HCT116 (cell line): ENCODE measurements at regions not wholly inside any gene's neighbourhood (a gene's known extent, or its start where the extent isn't known, plus 50 kb on each side); places are given as distances from the start of the nearest gene placed in this dataset.

Source experiments
- ATAC-seq: fragments of 200-7000 bp; cut with Tn5 transposase; 2 replicates; pipeline ENCODE4 v1.9.1; 2020; ENCODE audit warnings: mild to moderate bottlenecking, moderate library complexity
- BruUV-seq: library from RNA; stranded (reverse); fragments of 400-500 nt; replicated peaks from 2 replicates; lab custom pipeline; 2021; lab: Mats Ljungman, UMichigan
- CTCF ChIA-PET: fragments of 300-600 bp; sonication (Branson Sonifier 250); formaldehyde crosslinking; loops from one replicate; lab custom pipeline; 2021; ENCODE audit warnings: antibody characterized with exemption; lab: Charles Lee
- POLR2A ChIA-PET: fragments of 300-600, 350-600 bp; sonication (Branson Sonifier 250); formaldehyde crosslinking; loops from one replicate; lab custom pipeline; 2021; ENCODE audit warnings: antibody characterized with exemption; lab: Charles Lee
- RAD21 ChIA-PET, 2 experiments: fragments of 300-600 bp; sonication (Branson Sonifier 250); formaldehyde crosslinking; loops; one replicate each; lab custom pipeline; 2023; ENCODE audit warnings: low total read pairs in 2 of 2; ENCODE audit not compliant: uncharacterized antibody in 2 of 2, unreplicated experiment in 2 of 2, low non-redundant PET in 1 of 2; lab: Charles Lee
- DNase-seq: peaks from one replicate; pipeline ENCODE4 v3.0.0-alpha.2; 2010; ENCODE audit warnings: low read depth, low spot score
- H2AFZ ChIP-seq: fragments of 200-600 bp; shearing (Covaris generic), sonication (generic); 2 replicates; pipeline ENCODE4 v1.6.1; 2017; ENCODE audit warnings: low read depth, mixed run types, mixed read lengths, antibody characterized with exemption, low read length; ENCODE audit not compliant: poor library complexity, severe bottlenecking
- H3K27ac ChIP-seq: 2 replicates; pipeline ENCODE4 v1.5.1; 2012; ENCODE audit warnings: low read depth, low read length
- H3K27me3 ChIP-seq: fragments of 200-600 bp; sonication (generic); 2 replicates; pipeline ENCODE4 v1.6.1; 2016; ENCODE audit warnings: mixed run types, low read length, mixed read lengths; ENCODE audit not compliant: insufficient read depth
- H3K36me3 ChIP-seq, 2 experiments: fragments of 200-500 bp in 1 of 2; fragments of 200-600 bp in 1 of 2; sonication (Bioruptor generic) in 1 of 2; sonication (generic) in 1 of 2; 2 replicates each; pipeline versions ENCODE4 v1.5.1 to v1.6.1; 2014 to 2016; ENCODE audit warnings: low read length in 2 of 2, inconsistent platforms in 1 of 2, mixed read lengths in 1 of 2, mixed run types in 1 of 2; ENCODE audit not compliant: insufficient read depth in 2 of 2, control insufficient read depth in 1 of 2
- H3K4me1 ChIP-seq, 2 experiments: fragments of 200-600 bp in 1 of 2; sonication (generic) in 1 of 2; 2 replicates each; pipeline versions ENCODE4 v1.5.1 to v1.6.1; 2012 to 2017; ENCODE audit warnings: low read length in 2 of 2, inconsistent platforms in 1 of 2, mild to moderate bottlenecking in 1 of 2, mixed read lengths in 1 of 2, mixed run types in 1 of 2, moderate library complexity in 1 of 2; ENCODE audit not compliant: insufficient read depth in 2 of 2, control insufficient read depth in 1 of 2
- H3K4me2 ChIP-seq: fragments of 200-600 bp; sonication (generic); 2 replicates; pipeline ENCODE4 v1.6.1; 2017; ENCODE audit warnings: mixed run types, low read length, mixed read lengths
- H3K4me3 ChIP-seq, 2 experiments: fragments of 200-600 bp in 1 of 2; sonication (generic) in 1 of 2; replicated peaks in 1 of 2; 2 replicates each; pipeline ENCODE4 v1.5.1; 2011 to 2016; ENCODE audit warnings: low read length in 2 of 2, control low read depth in 1 of 2, low read depth in 1 of 2, mild to moderate bottlenecking in 1 of 2, mixed read lengths in 1 of 2, mixed run types in 1 of 2
- H3K79me2 ChIP-seq: fragments of 200-600 bp; sonication (generic); 2 replicates; pipeline ENCODE4 v1.6.1; 2017; ENCODE audit warnings: mild to moderate bottlenecking, mixed run types, low read length, moderate library complexity, mixed read lengths; ENCODE audit not compliant: insufficient read depth
- H3K9ac ChIP-seq: fragments of 200-600 bp; sonication (generic); 2 replicates; pipeline ENCODE4 v1.6.1; 2016; ENCODE audit warnings: low read length, mixed read lengths
- H3K9me2 ChIP-seq: fragments of 200-600 bp; sonication (generic), shearing (Covaris generic); 2 replicates; pipeline ENCODE4 v1.6.1; 2017; ENCODE audit warnings: mixed run types, mild to moderate bottlenecking, moderate library complexity; ENCODE audit not compliant: insufficient read depth
- H3K9me3 ChIP-seq, 2 experiments: fragments of 200-500 bp in 1 of 2; fragments of 200-600 bp in 1 of 2; sonication (Bioruptor generic) in 1 of 2; sonication (generic) in 1 of 2; 2 replicates each; pipeline ENCODE4 v1.6.1; 2014 to 2017; ENCODE audit warnings: low read length in 2 of 2, mixed read lengths in 2 of 2, inconsistent platforms in 1 of 2, low read depth in 1 of 2, mild to moderate bottlenecking in 1 of 2, mixed run types in 1 of 2, moderate library complexity in 1 of 2; ENCODE audit not compliant: control insufficient read depth in 1 of 2, insufficient read depth in 1 of 2
- H4K20me1 ChIP-seq: fragments of 200-600 bp; sonication (generic), shearing (Covaris generic); 2 replicates; pipeline ENCODE4 v1.6.1; 2017; ENCODE audit warnings: mixed run types, mild to moderate bottlenecking, moderate library complexity; ENCODE audit not compliant: insufficient read depth
- ATF3 ChIP-seq: IDR thresholded peaks from 2 replicates; pipeline ENCODE4 v1.6.1; 2012
- CBX3 ChIP-seq: IDR thresholded peaks from 2 replicates; pipeline ENCODE4 v1.6.1; 2012; ENCODE audit warnings: low read depth
- CEBPB ChIP-seq: IDR thresholded peaks from 2 replicates; pipeline ENCODE4 v1.6.1; 2012; ENCODE audit warnings: low read depth
- CTCF ChIP-seq, 3 experiments: fragments of 200-600 bp in 1 of 3; sonication (generic) in 1 of 3; IDR thresholded peaks in 2 of 3; conservative IDR thresholded peaks in 1 of 3; 2 replicates each; pipeline ENCODE4 v1.5.1; 2012 to 2017; ENCODE audit warnings: low read depth in 2 of 3, low read length in 2 of 3, antibody characterized with exemption in 1 of 3, borderline replicate concordance in 1 of 3, control low read depth in 1 of 3, mild to moderate bottlenecking in 1 of 3, mixed read lengths in 1 of 3, mixed run types in 1 of 3, moderate library complexity in 1 of 3; ENCODE audit not compliant: insufficient read depth in 1 of 3
- EGR1 ChIP-seq: IDR thresholded peaks from 2 replicates; pipeline ENCODE4 v1.6.1; 2012; ENCODE audit warnings: low read depth
- ELF1 ChIP-seq: IDR thresholded peaks from 2 replicates; pipeline ENCODE4 v1.6.1; 2012; ENCODE audit warnings: low read depth, borderline replicate concordance
- EZH2 ChIP-seq: fragments of 200-600 bp; sonication (generic); IDR thresholded peaks from 2 replicates; pipeline ENCODE4 v1.6.1; 2017; ENCODE audit warnings: antibody characterized with exemption, mixed run types
- EZH2phosphoT487 ChIP-seq: fragments of 200-600 bp; IDR thresholded peaks from 2 replicates; pipeline ENCODE4 v1.6.1; 2018; ENCODE audit warnings: antibody characterized with exemption, borderline replicate concordance
- FOSL1 ChIP-seq: IDR thresholded peaks from 2 replicates; pipeline ENCODE4 v1.6.1; 2012; ENCODE audit warnings: low read depth
- JUND ChIP-seq: IDR thresholded peaks from 2 replicates; pipeline ENCODE4 v1.6.1; 2012
- MAX ChIP-seq: IDR thresholded peaks from 2 replicates; pipeline ENCODE4 v1.6.1; 2012
- POLR2AphosphoS5 ChIP-seq: IDR thresholded peaks from 2 replicates; pipeline ENCODE4 v1.6.1; 2011; ENCODE audit warnings: mild to moderate bottlenecking, low read depth, low read length, moderate library complexity
- RAD21 ChIP-seq: IDR thresholded peaks from 2 replicates; pipeline ENCODE4 v1.6.1; 2012; ENCODE audit warnings: low read depth, mild to moderate bottlenecking
- REST ChIP-seq: IDR thresholded peaks from 2 replicates; pipeline ENCODE4 v1.6.1; 2012; ENCODE audit warnings: low read depth
- SRF ChIP-seq: IDR thresholded peaks from 2 replicates; pipeline ENCODE4 v1.6.1; 2012; ENCODE audit warnings: low read depth
- TCF7L2 ChIP-seq: IDR thresholded peaks from 2 replicates; pipeline ENCODE4 v1.7.0; 2011; ENCODE audit warnings: borderline replicate concordance, inconsistent platforms; ENCODE audit not compliant: insufficient read depth, insufficient read length; ENCODE audit errors: extremely low read depth
- YY1 ChIP-seq: IDR thresholded peaks from 2 replicates; pipeline ENCODE4 v1.6.1; 2011; ENCODE audit warnings: low read length, low read depth, moderate library complexity, mild to moderate bottlenecking; ENCODE audit not compliant: insufficient replicate concordance; ENCODE audit errors: extremely low read depth
- ZFX ChIP-seq: fragments of 450-650 bp; IDR thresholded peaks from 2 replicates; pipeline ENCODE4 v1.6.1; 2017
- ZNF274 ChIP-seq: fragments of 200-500 bp; sonication (Bioruptor generic); IDR thresholded peaks from 2 replicates; pipeline ENCODE4 v1.6.1; 2014; ENCODE audit warnings: mild to moderate bottlenecking, low read depth, low read length, inconsistent platforms
- intact Hi-C: fragments of 100-400 bp; cut with micrococcal nuclease; formaldehyde crosslinking; loops from 2 replicates; pipeline ENCODE4 v1.10.0; 2022

GRCh38 chr2:90209009-90209408, 1517.5 kb downstream of the RPIA start:
- no TSS peak for BruUV-seq
- DNase-seq = no peak
- Histone ChIP-seq H3K9me3 (no peaks in the 10 kb centered on the region), H3K36me3 (no peaks in the 10 kb centered on the region), H3K27ac (no peak overlapping the region), H2AFZ (no peak overlapping the region), H3K4me2 (no peak overlapping the region), H3K4me1 (no peaks in the 10 kb centered on the region), H3K27me3 (no peaks in the 10 kb centered on the region), H3K79me2 (no peaks in the 10 kb centered on the region), H4K20me1 (no peaks in the 10 kb centered on the region), H3K9ac (no peak overlapping the region), H3K4me3 (no peak overlapping the region), H3K9me2 (no peaks in the 10 kb centered on the region)
- CTCF ChIA-PET = no interaction called here
- RAD21 ChIA-PET = no interaction called here
- no peak for TF ChIP-seq EGR1
- no peak for TF ChIP-seq YY1
- no peak for TF ChIP-seq ZFX
- TF ChIP-seq JUND = no peak
- no peak for TF ChIP-seq ATF3
- no peak for TF ChIP-seq MAX
- no peak for TF ChIP-seq RAD21
- no peak for TF ChIP-seq POLR2AphosphoS5
- no peak for TF ChIP-seq ZNF274
- TF ChIP-seq CTCF (IDR thresholded peaks at IDR 0.05 in 2 of 3, conservative IDR thresholded peaks at IDR 0.05 in 1 of 3; ENCODE audit: borderline replicate concordance in 1 of 3, insufficient read depth in 1 of 3, low read depth in 2 of 3, low read length in 2 of 3) = no peak
- TF ChIP-seq EZH2 = no peak
- no peak for TF ChIP-seq EZH2phosphoT487
- TF ChIP-seq FOSL1 = no peak
- TF ChIP-seq CEBPB = no peak
- no peak for TF ChIP-seq SRF
- TF ChIP-seq TCF7L2 = no peak
- no peak for TF ChIP-seq ELF1
- TF ChIP-seq CBX3 = no peak
- TF ChIP-seq REST = no peak
- intact Hi-C loops = no loop called here
- POLR2A ChIA-PET = no interaction called here
- ATAC-seq = no peak
